PC-3 (cell line): ENCODE measurements at regions not wholly inside any gene's neighbourhood (a gene's known extent, or its start where the extent isn't known, plus 50 kb on each side); places are given as distances from the start of the nearest gene placed in this dataset.

Source experiments
- EZH2 ChIP-seq: fragments of 300-600 bp; sonication (generic); IDR thresholded peaks from one replicate; pipeline ENCODE4 v1.6.1; 2017; ENCODE audit warnings: antibody characterized with exemption, mild to moderate bottlenecking, low read length; ENCODE audit not compliant: unreplicated experiment
- TF ChIP-seq, protein P1 (sequence below): fragments of 300-600 bp; sonication (generic); conservative IDR thresholded peaks from 2 replicates; pipeline ENCODE4 v1.5.1; 2017; ENCODE audit warnings: antibody characterized with exemption, low read depth, mild to moderate bottlenecking, low read length

DNA sequence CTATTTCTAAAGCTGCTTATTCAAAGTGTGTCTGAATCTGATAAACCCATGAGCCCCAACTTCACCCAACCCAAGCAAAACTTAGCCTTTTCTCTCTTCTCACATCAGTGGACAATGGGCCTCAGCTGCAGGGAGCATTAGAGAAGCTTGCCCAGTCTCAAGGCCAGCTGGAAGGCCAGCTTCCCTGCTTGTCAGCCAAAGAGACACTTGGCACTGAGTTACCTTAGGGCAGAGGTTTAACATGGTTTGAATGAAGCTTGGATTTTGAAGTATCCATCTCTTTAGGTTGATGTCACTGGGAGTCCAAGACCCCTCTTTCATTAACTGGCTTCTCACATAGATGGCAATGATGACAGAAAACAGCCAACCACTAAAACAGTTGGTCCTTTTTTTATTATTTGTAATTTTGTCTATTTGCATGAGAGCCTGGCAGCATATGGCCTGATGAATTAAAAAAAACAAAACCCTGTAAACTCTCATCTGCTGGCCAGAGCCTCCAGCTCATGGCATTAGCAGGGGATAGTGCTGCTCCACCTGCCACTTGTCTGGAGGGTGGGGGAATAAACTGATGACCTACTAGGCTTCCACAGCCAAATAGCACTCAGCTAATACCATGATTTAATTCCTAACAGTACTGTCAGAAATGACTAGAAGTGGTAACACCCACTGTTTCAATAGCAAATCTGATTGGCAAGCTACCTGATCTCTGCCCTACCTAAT is 137.0 kb downstream of the UBE2E3 start:
- TF ChIP-seq, protein P1, sequence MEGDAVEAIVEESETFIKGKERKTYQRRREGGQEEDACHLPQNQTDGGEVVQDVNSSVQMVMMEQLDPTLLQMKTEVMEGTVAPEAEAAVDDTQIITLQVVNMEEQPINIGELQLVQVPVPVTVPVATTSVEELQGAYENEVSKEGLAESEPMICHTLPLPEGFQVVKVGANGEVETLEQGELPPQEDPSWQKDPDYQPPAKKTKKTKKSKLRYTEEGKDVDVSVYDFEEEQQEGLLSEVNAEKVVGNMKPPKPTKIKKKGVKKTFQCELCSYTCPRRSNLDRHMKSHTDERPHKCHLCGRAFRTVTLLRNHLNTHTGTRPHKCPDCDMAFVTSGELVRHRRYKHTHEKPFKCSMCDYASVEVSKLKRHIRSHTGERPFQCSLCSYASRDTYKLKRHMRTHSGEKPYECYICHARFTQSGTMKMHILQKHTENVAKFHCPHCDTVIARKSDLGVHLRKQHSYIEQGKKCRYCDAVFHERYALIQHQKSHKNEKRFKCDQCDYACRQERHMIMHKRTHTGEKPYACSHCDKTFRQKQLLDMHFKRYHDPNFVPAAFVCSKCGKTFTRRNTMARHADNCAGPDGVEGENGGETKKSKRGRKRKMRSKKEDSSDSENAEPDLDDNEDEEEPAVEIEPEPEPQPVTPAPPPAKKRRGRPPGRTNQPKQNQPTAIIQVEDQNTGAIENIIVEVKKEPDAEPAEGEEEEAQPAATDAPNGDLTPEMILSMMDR: no peak
- no peak for TF ChIP-seq EZH2
